MM.1S (cell line): ENCODE measurements at regions not wholly inside any gene's neighbourhood (a gene's known extent, or its start where the extent isn't known, plus 50 kb on each side); places are given as distances from the start of the nearest gene placed in this dataset.

Experiments used
- DNase-seq: peaks from one replicate; pipeline ENCODE4 v3.0.0-alpha.2; 2015
- H2AFZ ChIP-seq: fragments of 300-600 bp; sonication (generic); 2 replicates; pipeline ENCODE4 v1.6.0; 2016; ENCODE audit warnings: antibody characterized with exemption, low read length
- H3F3A ChIP-seq: fragments of 300-600 bp; sonication (generic); 2 replicates; pipeline ENCODE4 v1.6.1; 2016; ENCODE audit warnings: mild to moderate bottlenecking, antibody characterized with exemption, low read length, moderate library complexity, mixed read lengths; ENCODE audit not compliant: insufficient read depth
- H3K27ac ChIP-seq: fragments of 300-600 bp; sonication (generic); 2 replicates; pipeline ENCODE4 v1.5.1; 2016; ENCODE audit warnings: mild to moderate bottlenecking, low read length
- H3K27me3 ChIP-seq: fragments of 300-600 bp; sonication (generic); replicated peaks from 2 replicates; pipeline ENCODE4 v1.6.0; 2016; ENCODE audit warnings: low read length; ENCODE audit not compliant: insufficient read depth
- H3K36me3 ChIP-seq: fragments of 300-600 bp; sonication (generic); replicated peaks from 2 replicates; pipeline ENCODE4 v1.6.1; 2016; ENCODE audit warnings: mild to moderate bottlenecking, low read length, mixed read lengths; ENCODE audit not compliant: insufficient read depth
- H3K4me1 ChIP-seq: fragments of 300-600 bp; sonication (generic); 2 replicates; pipeline ENCODE4 v1.6.1; 2016; ENCODE audit warnings: low read length, mixed read lengths
- H3K4me2 ChIP-seq: fragments of 300-600 bp; sonication (generic); 2 replicates; pipeline ENCODE4 v1.6.0; 2016; ENCODE audit warnings: low read depth, low read length
- H3K4me3 ChIP-seq: fragments of 300-600 bp; sonication (generic); 2 replicates; pipeline ENCODE4 v1.5.1; 2016; ENCODE audit warnings: low read length, mixed read lengths
- H3K79me2 ChIP-seq: fragments of 300-600 bp; sonication (generic); 2 replicates; pipeline ENCODE4 v1.6.1; 2016; ENCODE audit warnings: mixed run types, low read length, mixed read lengths
- H3K9ac ChIP-seq: fragments of 300-600 bp; sonication (generic); 2 replicates; pipeline ENCODE4 v1.6.1; 2016; ENCODE audit warnings: low read length, mixed read lengths
- H3K9me2 ChIP-seq: fragments of 300-600 bp; sonication (generic); replicated peaks from 2 replicates; pipeline ENCODE4 v1.6.1; 2016; ENCODE audit warnings: mild to moderate bottlenecking, low read length, mixed read lengths; ENCODE audit not compliant: insufficient read depth
- H3K9me3 ChIP-seq: fragments of 300-600 bp; sonication (generic); replicated peaks from 2 replicates; pipeline ENCODE4 v1.6.1; 2016; ENCODE audit warnings: mild to moderate bottlenecking, low read length, mixed read lengths; ENCODE audit not compliant: insufficient read depth
- H4K20me1 ChIP-seq: fragments of 300-600 bp; sonication (generic); 2 replicates; pipeline ENCODE4 v1.6.1; 2016; ENCODE audit warnings: mild to moderate bottlenecking, low read length, moderate library complexity, mixed read lengths; ENCODE audit not compliant: insufficient read depth
- EZH2 ChIP-seq: fragments of 300-600 bp; sonication (generic); optimal IDR thresholded peaks from 2 replicates; pipeline ENCODE3; 2017; ENCODE audit warnings: low read depth, mild to moderate bottlenecking, antibody characterized with exemption, low read length, mixed read lengths
- EZH2phosphoT487 ChIP-seq: fragments of 300-600 bp; sonication (generic); IDR thresholded peaks from 2 replicates; pipeline ENCODE4 v1.6.1; 2018; ENCODE audit warnings: antibody characterized with exemption, low read length
- TF ChIP-seq, protein P1 (sequence below): fragments of 300-600 bp; sonication (generic); IDR thresholded peaks from 2 replicates; pipeline ENCODE4 v1.5.1; 2016; ENCODE audit warnings: antibody characterized with exemption, low read length, mixed read lengths

DNA sequence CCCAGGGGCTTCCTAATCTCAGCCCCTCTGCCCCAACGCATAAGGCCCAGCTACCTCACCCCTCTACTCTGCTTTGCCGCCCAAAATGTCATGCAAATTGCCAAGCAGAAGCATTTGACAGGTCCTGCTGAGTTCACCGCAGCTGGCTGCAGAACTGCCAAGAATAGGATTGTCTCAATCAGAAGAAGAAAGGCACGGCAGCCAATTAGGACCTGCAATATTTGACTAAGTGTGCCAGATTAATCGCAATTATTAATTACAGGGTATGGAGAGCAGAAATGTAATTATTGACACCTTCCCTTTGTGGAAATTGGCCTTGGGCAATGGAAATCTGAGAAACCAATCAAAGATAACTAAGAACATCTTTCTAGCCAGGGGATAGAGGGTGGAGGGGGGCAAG is 318.6 kb downstream of the LRFN2 start:
- Histone ChIP-seq H3K9me2 (no peaks in the 10 kb centered on the region), H3F3A (no peaks in the 10 kb centered on the region), H2AFZ (no peak overlapping the region), H4K20me1 (no peaks in the 10 kb centered on the region), H3K79me2 (no peaks in the 10 kb centered on the region), H3K4me3 (no peak overlapping the region), H3K4me2 (no peak overlapping the region), H3K27me3 (no peaks in the 10 kb centered on the region), H3K4me1 (no peaks in the 10 kb centered on the region), H3K27ac (no peak overlapping the region), H3K9me3 (no peaks in the 10 kb centered on the region), H3K9ac (no peak overlapping the region), H3K36me3 (no peaks in the 10 kb centered on the region)
- TF ChIP-seq EZH2phosphoT487 (no peak), EZH2 (no peak)
- TF ChIP-seq, protein P1, sequence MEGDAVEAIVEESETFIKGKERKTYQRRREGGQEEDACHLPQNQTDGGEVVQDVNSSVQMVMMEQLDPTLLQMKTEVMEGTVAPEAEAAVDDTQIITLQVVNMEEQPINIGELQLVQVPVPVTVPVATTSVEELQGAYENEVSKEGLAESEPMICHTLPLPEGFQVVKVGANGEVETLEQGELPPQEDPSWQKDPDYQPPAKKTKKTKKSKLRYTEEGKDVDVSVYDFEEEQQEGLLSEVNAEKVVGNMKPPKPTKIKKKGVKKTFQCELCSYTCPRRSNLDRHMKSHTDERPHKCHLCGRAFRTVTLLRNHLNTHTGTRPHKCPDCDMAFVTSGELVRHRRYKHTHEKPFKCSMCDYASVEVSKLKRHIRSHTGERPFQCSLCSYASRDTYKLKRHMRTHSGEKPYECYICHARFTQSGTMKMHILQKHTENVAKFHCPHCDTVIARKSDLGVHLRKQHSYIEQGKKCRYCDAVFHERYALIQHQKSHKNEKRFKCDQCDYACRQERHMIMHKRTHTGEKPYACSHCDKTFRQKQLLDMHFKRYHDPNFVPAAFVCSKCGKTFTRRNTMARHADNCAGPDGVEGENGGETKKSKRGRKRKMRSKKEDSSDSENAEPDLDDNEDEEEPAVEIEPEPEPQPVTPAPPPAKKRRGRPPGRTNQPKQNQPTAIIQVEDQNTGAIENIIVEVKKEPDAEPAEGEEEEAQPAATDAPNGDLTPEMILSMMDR = no peak
- no peak for DNase-seq

DNA sequence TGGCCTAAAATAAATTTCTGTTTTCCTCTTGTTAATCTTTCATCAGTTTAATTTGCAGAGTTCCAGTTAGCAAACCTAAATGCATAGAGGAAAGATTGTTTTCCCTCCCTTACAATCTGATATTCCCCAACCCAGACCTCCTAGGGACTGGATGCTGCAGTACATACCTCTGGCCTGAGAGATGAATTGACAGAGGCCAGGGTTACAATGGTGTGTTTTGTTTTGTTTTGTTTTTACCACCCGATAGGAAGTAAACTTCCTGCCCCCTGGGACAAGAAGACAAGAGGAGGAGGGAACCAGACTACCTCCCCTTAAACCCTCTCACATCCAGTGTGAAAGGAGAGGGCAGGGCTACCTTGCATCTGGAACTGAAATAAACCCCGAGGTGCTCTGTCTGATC is 319.0 kb downstream of the LRFN2 start:
- Histone ChIP-seq H3K27ac (no peak overlapping the region), H4K20me1 (no peaks in the 10 kb centered on the region), H3K9me2 (no peaks in the 10 kb centered on the region), H3K9me3 (no peaks in the 10 kb centered on the region), H3F3A (no peaks in the 10 kb centered on the region), H3K4me2 (no peak overlapping the region), H3K4me3 (no peak overlapping the region), H2AFZ (no peak overlapping the region), H3K9ac (no peak overlapping the region), H3K27me3 (no peaks in the 10 kb centered on the region), H3K79me2 (no peaks in the 10 kb centered on the region), H3K36me3 (no peaks in the 10 kb centered on the region), H3K4me1 (no peaks in the 10 kb centered on the region)
- DNase-seq = no peak
- TF ChIP-seq, protein P1 = no peak
- TF ChIP-seq EZH2phosphoT487 (no peak), EZH2 (no peak)

DNA sequence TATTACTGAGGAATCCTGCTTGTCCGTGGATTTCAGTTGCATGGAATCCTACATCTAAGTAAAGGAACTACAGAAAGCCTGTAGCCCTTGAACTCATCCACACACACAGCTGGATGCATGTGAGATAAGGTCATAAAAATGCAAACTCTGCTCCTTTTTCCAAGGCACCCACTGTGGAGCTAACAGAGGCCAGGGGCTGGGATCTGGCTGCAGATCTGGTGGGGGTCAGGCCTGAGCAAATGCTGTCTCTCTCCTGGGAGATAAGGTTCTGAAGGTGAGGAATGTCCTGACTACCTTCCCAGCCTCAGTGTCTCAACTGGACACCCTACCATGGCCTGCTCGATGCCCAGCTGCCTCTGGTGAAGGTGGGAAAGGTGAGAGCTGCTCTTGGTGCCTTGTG is 321.5 kb downstream of the LRFN2 start:
- Histone ChIP-seq H3K79me2 (no peaks in the 10 kb centered on the region), H2AFZ (no peak overlapping the region), H3K4me2 (no peak overlapping the region), H3K27ac (no peak overlapping the region), H3K9me3 (no peaks in the 10 kb centered on the region), H3F3A (no peaks in the 10 kb centered on the region), H4K20me1 (no peaks in the 10 kb centered on the region), H3K9ac (no peak overlapping the region), H3K4me3 (no peak overlapping the region), H3K36me3 (no peaks in the 10 kb centered on the region), H3K4me1 (no peaks in the 10 kb centered on the region), H3K27me3 (no peaks in the 10 kb centered on the region), H3K9me2 (no peaks in the 10 kb centered on the region)
- TF ChIP-seq, protein P1 = no peak
- TF ChIP-seq EZH2 (no peak), EZH2phosphoT487 (no peak)
- DNase-seq = no peak
